K562 (cell line): ENCODE measurements at regions not wholly inside any gene's neighbourhood (a gene's known extent, or its start where the extent isn't known, plus 50 kb on each side); places are given as distances from the start of the nearest gene placed in this dataset.
A peak's percentile ranks its signal among the peaks of the same experiment; 100 is the strongest.

Experiments used
- BRCA1 ChIP-seq, 2 experiments: fragments of 450-650 bp in 1 of 2; sonication (generic) in 1 of 2; formaldehyde crosslinking in 1 of 2; IDR thresholded peaks; 2 replicates each; pipeline versions ENCODE4 v1.5.0 to v1.6.1; 2017 to 2020; ENCODE audit warnings: mild to moderate bottlenecking in 1 of 2, missing genetic modification reagents in 1 of 2
- FOSL1 ChIP-seq: fragments of 200-800 bp; sonication (Bioruptor generic); conservative IDR thresholded peaks from 2 replicates; pipeline ENCODE4 v1.6.1; 2016; ENCODE audit warnings: missing genetic modification characterization, missing compliant biosample characterization
- HDAC2 ChIP-seq: fragments of 450-650 bp; IDR thresholded peaks from 2 replicates; pipeline ENCODE4 v1.6.1; 2016; ENCODE audit warnings: mild to moderate bottlenecking
- IRF2 ChIP-seq: sonication (generic); formaldehyde crosslinking; IDR thresholded peaks from 2 replicates; pipeline ENCODE4 v1.8.1; 2022; ENCODE audit warnings: mild to moderate bottlenecking, missing genetic modification reagents
- KLF6 ChIP-seq: fragments of 250-450 bp; sonication (Bioruptor Pico); IDR thresholded peaks from 2 replicates; pipeline ENCODE4 v1.4.0; 2020; ENCODE audit warnings: mild to moderate bottlenecking, moderate library complexity, borderline replicate concordance
- PCBP2 ChIP-seq: fragments of 200-400 bp; formaldehyde crosslinking; IDR thresholded peaks from 2 replicates; pipeline ENCODE4 v1.6.1; 2018; ENCODE audit warnings: low read length, low read depth, mild to moderate bottlenecking, moderate library complexity; ENCODE audit not compliant: poor library complexity, severe bottlenecking
- SETDB1 ChIP-seq: IDR thresholded peaks from one replicate; pipeline ENCODE4 v1.6.1; 2012; ENCODE audit warnings: low read length, control low read depth, inconsistent platforms
- SRSF1 ChIP-seq: fragments of 200-400 bp; formaldehyde crosslinking; IDR thresholded peaks from 2 replicates; pipeline ENCODE4 v1.6.1; 2017; ENCODE audit warnings: mild to moderate bottlenecking, low read depth, low read length, moderate library complexity
- TCF3 ChIP-seq: sonication (generic); formaldehyde crosslinking; IDR thresholded peaks from 2 replicates; pipeline ENCODE4 v1.4.0; 2020; ENCODE audit warnings: mild to moderate bottlenecking, missing genetic modification reagents
- ZNF224 ChIP-seq: sonication (generic); formaldehyde crosslinking; IDR thresholded peaks from 2 replicates; pipeline ENCODE4 v1.8.0; 2022; ENCODE audit warnings: mild to moderate bottlenecking, missing genetic modification reagents
- TF ChIP-seq, protein P1 (sequence below): fragments of 250-450 bp; sonication (Bioruptor Pico); IDR thresholded peaks from 2 replicates; pipeline ENCODE4 v1.8.0; 2021; ENCODE audit warnings: moderate library complexity, mild to moderate bottlenecking, inconsistent platforms
- TF ChIP-seq, protein P2 (sequence below): fragments of 250-450 bp; sonication (Bioruptor Pico); IDR thresholded peaks from 2 replicates; pipeline ENCODE4 v1.5.1; 2021; ENCODE audit warnings: mild to moderate bottlenecking
- TF ChIP-seq, protein P3 (sequence below): fragments of 450-650 bp; IDR thresholded peaks from 2 replicates; pipeline ENCODE4 v1.6.1; 2017; ENCODE audit warnings: antibody characterized with exemption, mild to moderate bottlenecking
- TF ChIP-seq, protein P4 (sequence below): fragments of 250-450 bp; sonication (Bioruptor Pico); IDR thresholded peaks from 2 replicates; pipeline ENCODE4 v1.5.0; 2021
- TF ChIP-seq, protein P5 (sequence below): fragments of 250-450 bp; sonication (Bioruptor Pico); IDR thresholded peaks from 2 replicates; pipeline ENCODE4 v1.8.0; 2021; ENCODE audit warnings: moderate library complexity, mild to moderate bottlenecking, inconsistent platforms
- TF ChIP-seq, protein P6 (sequence below): sonication (generic); formaldehyde crosslinking; IDR thresholded peaks from 2 replicates; pipeline ENCODE4 v1.8.0; 2023; ENCODE audit warnings: mild to moderate bottlenecking, missing genetic modification reagents

DNA sequence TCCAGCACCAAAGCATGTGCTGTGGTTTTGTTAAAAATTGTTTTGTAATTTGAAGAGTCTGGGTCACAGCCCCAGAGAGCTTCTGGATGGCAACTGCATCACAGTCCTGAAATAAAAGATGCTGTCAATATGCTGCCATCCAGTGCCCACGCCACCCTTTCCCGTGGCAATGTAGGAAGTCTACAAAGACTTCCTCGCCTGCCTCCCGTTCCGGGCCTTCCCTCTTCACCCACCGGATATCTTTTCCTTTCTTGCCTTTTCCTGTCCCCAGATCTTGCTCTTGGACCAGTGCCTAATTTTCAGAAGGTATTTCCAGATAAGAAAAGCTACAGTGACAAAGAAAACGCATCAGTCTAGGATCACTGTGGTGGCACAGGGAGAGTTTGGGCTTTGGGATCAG, 85.3 kb upstream of the RNU6-1 start (continued):
- TF ChIP-seq, protein P1, sequence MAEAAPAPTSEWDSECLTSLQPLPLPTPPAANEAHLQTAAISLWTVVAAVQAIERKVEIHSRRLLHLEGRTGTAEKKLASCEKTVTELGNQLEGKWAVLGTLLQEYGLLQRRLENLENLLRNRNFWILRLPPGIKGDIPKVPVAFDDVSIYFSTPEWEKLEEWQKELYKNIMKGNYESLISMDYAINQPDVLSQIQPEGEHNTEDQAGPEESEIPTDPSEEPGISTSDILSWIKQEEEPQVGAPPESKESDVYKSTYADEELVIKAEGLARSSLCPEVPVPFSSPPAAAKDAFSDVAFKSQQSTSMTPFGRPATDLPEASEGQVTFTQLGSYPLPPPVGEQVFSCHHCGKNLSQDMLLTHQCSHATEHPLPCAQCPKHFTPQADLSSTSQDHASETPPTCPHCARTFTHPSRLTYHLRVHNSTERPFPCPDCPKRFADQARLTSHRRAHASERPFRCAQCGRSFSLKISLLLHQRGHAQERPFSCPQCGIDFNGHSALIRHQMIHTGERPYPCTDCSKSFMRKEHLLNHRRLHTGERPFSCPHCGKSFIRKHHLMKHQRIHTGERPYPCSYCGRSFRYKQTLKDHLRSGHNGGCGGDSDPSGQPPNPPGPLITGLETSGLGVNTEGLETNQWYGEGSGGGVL (CRISPR knock-in tag): no peak
- TF ChIP-seq, protein P2, sequence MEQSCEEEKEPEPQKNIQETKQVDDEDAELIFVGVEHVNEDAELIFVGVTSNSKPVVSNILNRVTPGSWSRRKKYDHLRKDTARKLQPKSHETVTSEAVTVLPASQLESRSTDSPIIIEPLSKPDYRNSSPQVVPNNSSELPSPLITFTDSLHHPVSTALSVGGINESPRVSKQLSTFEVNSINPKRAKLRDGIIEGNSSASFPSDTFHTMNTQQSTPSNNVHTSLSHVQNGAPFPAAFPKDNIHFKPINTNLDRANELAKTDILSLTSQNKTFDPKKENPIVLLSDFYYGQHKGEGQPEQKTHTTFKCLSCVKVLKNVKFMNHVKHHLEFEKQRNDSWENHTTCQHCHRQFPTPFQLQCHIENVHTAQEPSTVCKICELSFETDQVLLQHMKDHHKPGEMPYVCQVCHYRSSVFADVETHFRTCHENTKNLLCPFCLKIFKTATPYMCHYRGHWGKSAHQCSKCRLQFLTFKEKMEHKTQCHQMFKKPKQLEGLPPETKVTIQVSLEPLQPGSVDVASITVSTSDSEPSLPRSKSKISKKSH (CRISPR knock-in tag): no peak
- no peak for TF ChIP-seq FOSL1 (tag)
- TF ChIP-seq HDAC2: no peak
- TF ChIP-seq SETDB1: no peak
- TF ChIP-seq KLF6 (CRISPR knock-in tag): no peak
- no peak for TF ChIP-seq SRSF1
- TF ChIP-seq, protein P3, sequence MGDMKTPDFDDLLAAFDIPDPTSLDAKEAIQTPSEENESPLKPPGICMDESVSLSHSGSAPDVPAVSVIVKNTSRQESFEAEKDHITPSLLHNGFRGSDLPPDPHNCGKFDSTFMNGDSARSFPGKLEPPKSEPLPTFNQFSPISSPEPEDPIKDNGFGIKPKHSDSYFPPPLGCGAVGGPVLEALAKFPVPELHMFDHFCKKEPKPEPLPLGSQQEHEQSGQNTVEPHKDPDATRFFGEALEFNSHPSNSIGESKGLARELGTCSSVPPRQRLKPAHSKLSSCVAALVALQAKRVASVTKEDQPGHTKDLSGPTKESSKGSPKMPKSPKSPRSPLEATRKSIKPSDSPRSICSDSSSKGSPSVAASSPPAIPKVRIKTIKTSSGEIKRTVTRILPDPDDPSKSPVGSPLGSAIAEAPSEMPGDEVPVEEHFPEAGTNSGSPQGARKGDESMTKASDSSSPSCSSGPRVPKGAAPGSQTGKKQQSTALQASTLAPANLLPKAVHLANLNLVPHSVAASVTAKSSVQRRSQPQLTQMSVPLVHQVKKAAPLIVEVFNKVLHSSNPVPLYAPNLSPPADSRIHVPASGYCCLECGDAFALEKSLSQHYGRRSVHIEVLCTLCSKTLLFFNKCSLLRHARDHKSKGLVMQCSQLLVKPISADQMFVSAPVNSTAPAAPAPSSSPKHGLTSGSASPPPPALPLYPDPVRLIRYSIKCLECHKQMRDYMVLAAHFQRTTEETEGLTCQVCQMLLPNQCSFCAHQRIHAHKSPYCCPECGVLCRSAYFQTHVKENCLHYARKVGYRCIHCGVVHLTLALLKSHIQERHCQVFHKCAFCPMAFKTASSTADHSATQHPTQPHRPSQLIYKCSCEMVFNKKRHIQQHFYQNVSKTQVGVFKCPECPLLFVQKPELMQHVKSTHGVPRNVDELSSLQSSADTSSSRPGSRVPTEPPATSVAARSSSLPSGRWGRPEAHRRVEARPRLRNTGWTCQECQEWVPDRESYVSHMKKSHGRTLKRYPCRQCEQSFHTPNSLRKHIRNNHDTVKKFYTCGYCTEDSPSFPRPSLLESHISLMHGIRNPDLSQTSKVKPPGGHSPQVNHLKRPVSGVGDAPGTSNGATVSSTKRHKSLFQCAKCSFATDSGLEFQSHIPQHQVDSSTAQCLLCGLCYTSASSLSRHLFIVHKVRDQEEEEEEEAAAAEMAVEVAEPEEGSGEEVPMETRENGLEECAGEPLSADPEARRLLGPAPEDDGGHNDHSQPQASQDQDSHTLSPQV: peak; percentile 49; the same call in 1 of the 2 replicates
- TF ChIP-seq, protein P4, sequence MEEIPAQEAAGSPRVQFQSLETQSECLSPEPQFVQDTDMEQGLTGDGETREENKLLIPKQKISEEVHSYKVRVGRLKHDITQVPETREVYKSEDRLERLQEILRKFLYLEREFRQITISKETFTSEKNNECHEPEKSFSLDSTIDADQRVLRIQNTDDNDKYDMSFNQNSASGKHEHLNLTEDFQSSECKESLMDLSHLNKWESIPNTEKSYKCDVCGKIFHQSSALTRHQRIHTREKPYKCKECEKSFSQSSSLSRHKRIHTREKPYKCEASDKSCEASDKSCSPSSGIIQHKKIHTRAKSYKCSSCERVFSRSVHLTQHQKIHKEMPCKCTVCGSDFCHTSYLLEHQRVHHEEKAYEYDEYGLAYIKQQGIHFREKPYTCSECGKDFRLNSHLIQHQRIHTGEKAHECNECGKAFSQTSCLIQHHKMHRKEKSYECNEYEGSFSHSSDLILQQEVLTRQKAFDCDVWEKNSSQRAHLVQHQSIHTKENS (CRISPR knock-in tag): no peak
- TF ChIP-seq TCF3 (CRISPR knock-in tag): no peak
- no peak for TF ChIP-seq ZNF224 (CRISPR knock-in tag)
- TF ChIP-seq, protein P5, sequence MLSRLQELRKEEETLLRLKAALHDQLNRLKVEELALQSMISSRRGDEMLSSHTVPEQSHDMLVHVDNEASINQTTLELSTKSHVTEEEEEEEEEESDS (CRISPR knock-in tag): no peak
- no peak for TF ChIP-seq PCBP2
- TF ChIP-seq, protein P6, sequence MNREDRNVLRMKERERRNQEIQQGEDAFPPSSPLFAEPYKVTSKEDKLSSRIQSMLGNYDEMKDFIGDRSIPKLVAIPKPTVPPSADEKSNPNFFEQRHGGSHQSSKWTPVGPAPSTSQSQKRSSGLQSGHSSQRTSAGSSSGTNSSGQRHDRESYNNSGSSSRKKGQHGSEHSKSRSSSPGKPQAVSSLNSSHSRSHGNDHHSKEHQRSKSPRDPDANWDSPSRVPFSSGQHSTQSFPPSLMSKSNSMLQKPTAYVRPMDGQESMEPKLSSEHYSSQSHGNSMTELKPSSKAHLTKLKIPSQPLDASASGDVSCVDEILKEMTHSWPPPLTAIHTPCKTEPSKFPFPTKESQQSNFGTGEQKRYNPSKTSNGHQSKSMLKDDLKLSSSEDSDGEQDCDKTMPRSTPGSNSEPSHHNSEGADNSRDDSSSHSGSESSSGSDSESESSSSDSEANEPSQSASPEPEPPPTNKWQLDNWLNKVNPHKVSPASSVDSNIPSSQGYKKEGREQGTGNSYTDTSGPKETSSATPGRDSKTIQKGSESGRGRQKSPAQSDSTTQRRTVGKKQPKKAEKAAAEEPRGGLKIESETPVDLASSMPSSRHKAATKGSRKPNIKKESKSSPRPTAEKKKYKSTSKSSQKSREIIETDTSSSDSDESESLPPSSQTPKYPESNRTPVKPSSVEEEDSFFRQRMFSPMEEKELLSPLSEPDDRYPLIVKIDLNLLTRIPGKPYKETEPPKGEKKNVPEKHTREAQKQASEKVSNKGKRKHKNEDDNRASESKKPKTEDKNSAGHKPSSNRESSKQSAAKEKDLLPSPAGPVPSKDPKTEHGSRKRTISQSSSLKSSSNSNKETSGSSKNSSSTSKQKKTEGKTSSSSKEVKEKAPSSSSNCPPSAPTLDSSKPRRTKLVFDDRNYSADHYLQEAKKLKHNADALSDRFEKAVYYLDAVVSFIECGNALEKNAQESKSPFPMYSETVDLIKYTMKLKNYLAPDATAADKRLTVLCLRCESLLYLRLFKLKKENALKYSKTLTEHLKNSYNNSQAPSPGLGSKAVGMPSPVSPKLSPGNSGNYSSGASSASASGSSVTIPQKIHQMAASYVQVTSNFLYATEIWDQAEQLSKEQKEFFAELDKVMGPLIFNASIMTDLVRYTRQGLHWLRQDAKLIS: no peak
- no peak for TF ChIP-seq IRF2 (CRISPR knock-in tag)
- TF ChIP-seq BRCA1 (IDR thresholded peaks at IDR 0.05): no peak
- no peak for TF ChIP-seq BRCA1 (CRISPR knock-in tag; IDR thresholded peaks at IDR 0.05)
